Testis (tissue), 2 donors: ENCODE measurements at regions not wholly inside any gene's neighbourhood (a gene's known extent, or its start where the extent isn't known, plus 50 kb on each side); places are given as distances from the start of the nearest gene placed in this dataset.

Source experiments
- POLR2A ChIP-seq: fragments of 450-650 bp; IDR thresholded peaks from one replicate; pipeline ENCODE4 v1.6.1; 2017; ENCODE audit warnings: antibody characterized with exemption, mild to moderate bottlenecking, moderate library complexity
- TF ChIP-seq, protein P1 (sequence below), 3 experiments: fragments of 450-650 bp in 2 of 3; fragments of 200-600 bp in 1 of 3; sonication (generic) in 1 of 3; IDR thresholded peaks; one replicate each; pipeline ENCODE4 v1.5.1; 2016 to 2019; ENCODE audit warnings: antibody characterized with exemption in 3 of 3, mild to moderate bottlenecking in 2 of 3, moderate library complexity in 1 of 3

- TF ChIP-seq, protein P1, sequence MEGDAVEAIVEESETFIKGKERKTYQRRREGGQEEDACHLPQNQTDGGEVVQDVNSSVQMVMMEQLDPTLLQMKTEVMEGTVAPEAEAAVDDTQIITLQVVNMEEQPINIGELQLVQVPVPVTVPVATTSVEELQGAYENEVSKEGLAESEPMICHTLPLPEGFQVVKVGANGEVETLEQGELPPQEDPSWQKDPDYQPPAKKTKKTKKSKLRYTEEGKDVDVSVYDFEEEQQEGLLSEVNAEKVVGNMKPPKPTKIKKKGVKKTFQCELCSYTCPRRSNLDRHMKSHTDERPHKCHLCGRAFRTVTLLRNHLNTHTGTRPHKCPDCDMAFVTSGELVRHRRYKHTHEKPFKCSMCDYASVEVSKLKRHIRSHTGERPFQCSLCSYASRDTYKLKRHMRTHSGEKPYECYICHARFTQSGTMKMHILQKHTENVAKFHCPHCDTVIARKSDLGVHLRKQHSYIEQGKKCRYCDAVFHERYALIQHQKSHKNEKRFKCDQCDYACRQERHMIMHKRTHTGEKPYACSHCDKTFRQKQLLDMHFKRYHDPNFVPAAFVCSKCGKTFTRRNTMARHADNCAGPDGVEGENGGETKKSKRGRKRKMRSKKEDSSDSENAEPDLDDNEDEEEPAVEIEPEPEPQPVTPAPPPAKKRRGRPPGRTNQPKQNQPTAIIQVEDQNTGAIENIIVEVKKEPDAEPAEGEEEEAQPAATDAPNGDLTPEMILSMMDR (IDR thresholded peaks at IDR 0.05), result no peak
- TF ChIP-seq POLR2A, result no peak
Measured at GRCh38 chr1:94332952-94333351, 85.2 kb upstream of the ABCD3 start.
